Muscle of leg (tissue), 3 donors: ENCODE measurements at regions not wholly inside any gene's neighbourhood (a gene's known extent, or its start where the extent isn't known, plus 50 kb on each side); places are given as distances from the start of the nearest gene placed in this dataset.
"Not testable (repeated sequence)": the region's sequence is repeated elsewhere in the genome, so short reads cannot be mapped to it uniquely, and the experiment has no call there.

Experiments
- DNase-seq: peaks from one replicate; pipeline ENCODE4 v3.0.0; 2013
- H3K27ac ChIP-seq: one replicate; pipeline ENCODE4 v1.5.1; 2013; ENCODE audit warnings: mild to moderate bottlenecking, low read length, control low read depth
- H3K27me3 ChIP-seq: one replicate; pipeline ENCODE4 v1.6.1; 2013; ENCODE audit warnings: low read length; ENCODE audit not compliant: control insufficient read depth, insufficient read depth
- H3K36me3 ChIP-seq: one replicate; pipeline ENCODE4 v1.6.1; 2013; ENCODE audit warnings: low read length; ENCODE audit not compliant: control insufficient read depth, insufficient read depth
- H3K4me1 ChIP-seq: one replicate; pipeline ENCODE4 v1.6.1; 2013; ENCODE audit warnings: low read length; ENCODE audit not compliant: control insufficient read depth, insufficient read depth
- H3K4me3 ChIP-seq: one replicate; pipeline ENCODE4 v1.5.1; 2013; ENCODE audit warnings: low read length, control low read depth
- H3K9me3 ChIP-seq: replicated peaks from 2 replicates; pipeline ENCODE4 v1.6.1; 2013; ENCODE audit warnings: low read depth, low read length; ENCODE audit not compliant: control insufficient read depth
- WGBS: methylation state at CpG from one replicate; pipeline ENCODE4 v1.1.5; 2013; ENCODE audit warnings: missing lambda C conversion rate; ENCODE audit not compliant: insufficient coverage; 5-methylcytosine and 5-hydroxymethylcytosine counted together

DNA sequence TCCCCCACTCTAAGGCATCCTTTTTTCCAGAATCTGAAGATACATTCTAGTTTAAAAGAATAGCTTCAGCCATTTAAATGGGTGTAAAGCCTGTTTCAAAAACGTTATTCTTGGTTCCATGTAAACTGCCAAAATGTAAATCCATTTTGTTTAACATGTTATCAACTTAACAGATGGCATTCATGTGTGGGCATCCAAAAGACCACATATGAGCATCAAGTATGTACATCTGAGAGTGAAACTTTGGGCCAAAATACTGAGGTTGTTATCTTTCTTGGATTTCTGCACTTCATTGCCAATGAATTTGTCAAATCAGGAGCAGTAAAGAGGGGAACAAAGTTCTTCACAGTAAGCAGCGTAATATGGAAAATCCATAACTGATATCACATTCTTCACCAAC lies 395.4 kb downstream of the ZNF804A start:
- Histone ChIP-seq H3K4me3 (no peak overlapping the region), H3K9me3 (no peaks in the 10 kb centered on the region), H3K4me1 (no peaks in the 10 kb centered on the region), H3K27me3 (no peaks in the 10 kb centered on the region), H3K27ac (no peak overlapping the region), H3K36me3 (no peaks in the 10 kb centered on the region)
- WGBS = no CpG with 5 or more reads among the region's 2 CpGs
- DNase-seq = no peak

DNA sequence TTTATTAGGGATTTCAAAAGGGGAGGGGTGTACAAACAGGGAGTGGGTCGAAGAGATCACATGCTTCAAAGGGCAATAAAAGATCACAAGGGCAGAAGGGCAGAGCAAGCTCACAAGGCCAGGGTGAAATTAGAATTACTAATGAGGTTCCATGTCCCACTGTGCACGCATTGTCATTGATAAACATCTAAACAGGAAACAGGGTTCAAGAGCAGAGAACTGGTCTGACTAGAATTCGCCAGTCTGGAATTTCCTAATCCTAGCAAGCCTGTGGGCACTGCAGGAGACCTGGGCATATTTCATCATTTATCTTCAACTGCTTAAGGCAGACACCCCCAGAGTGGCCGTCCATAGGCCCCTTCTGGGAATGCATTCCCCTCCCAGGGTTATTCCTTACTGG lies 408.2 kb downstream of the ZNF804A start:
- H3K36me3 ChIP-seq = no peaks in the 10 kb centered on the region
- H3K27me3 ChIP-seq = no peaks in the 10 kb centered on the region
- H3K9me3 ChIP-seq = peaks cover 2% of the 10 kb centered on the region
- no peak overlapping the region for H3K27ac ChIP-seq
- H3K4me3 ChIP-seq = no peak overlapping the region
- DNase-seq = no peak
- 57% methylated on average over 2 of the region's 4 CpGs for WGBS
- H3K4me1 ChIP-seq = no peaks in the 10 kb centered on the region

- Histone ChIP-seq H3K36me3 (no peaks in the 10 kb centered on the region), H3K27ac (no peak overlapping the region), H3K4me1 (no peaks in the 10 kb centered on the region), H3K4me3 (no peak overlapping the region), H3K9me3 (peaks cover 17% of the 10 kb centered on the region), H3K27me3 (no peaks in the 10 kb centered on the region)
- no CpG with 5 or more reads among the region's 3 CpGs for WGBS
- no peak for DNase-seq
These were observed 414.3 kb downstream of the ZNF804A start for GRCh38 chr2:185012643-185013042.

GRCh38 chr2:185014076-185014475 lies 415.7 kb downstream of the ZNF804A start:
- no peaks in the 10 kb centered on the region for H3K4me1 ChIP-seq
- H3K36me3 ChIP-seq = no peaks in the 10 kb centered on the region
- no peaks in the 10 kb centered on the region for H3K27me3 ChIP-seq
- no peak for DNase-seq
- no peak overlapping the region for H3K4me3 ChIP-seq
- H3K9me3 ChIP-seq = peaks cover 17% of the 10 kb centered on the region
- no peak overlapping the region for H3K27ac ChIP-seq

DNA sequence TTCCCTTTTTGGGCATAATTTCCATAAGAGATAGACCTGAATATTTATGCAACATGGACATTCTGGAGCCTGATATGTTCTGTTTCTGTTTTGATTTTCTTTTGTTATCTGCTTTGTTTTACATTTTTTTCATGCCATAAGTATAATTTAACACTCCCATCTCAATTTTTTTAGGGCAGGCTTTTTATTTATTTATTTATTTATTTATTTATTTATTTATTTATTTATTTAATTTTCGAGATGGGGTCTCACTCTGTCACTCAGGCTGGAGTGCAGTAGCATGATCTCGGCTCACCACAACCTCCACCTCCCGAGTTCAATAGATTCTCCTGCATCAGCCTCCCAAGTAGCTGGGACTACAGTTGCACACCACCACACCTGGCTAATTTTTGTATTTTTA lies 427.6 kb downstream of the ZNF804A start:
- not testable (repeated sequence) for H3K4me1 ChIP-seq, H3K36me3 ChIP-seq, DNase-seq, H3K27me3 ChIP-seq, H3K9me3 ChIP-seq, H3K27ac ChIP-seq, H3K4me3 ChIP-seq
- 83% methylated on average over 2 of the region's 3 CpGs for WGBS

- DNase-seq = no peak
- Histone ChIP-seq H3K9me3 (no peaks in the 10 kb centered on the region), H3K4me3 (no peak overlapping the region), H3K4me1 (no peaks in the 10 kb centered on the region), H3K36me3 (no peaks in the 10 kb centered on the region), H3K27ac (no peak overlapping the region), H3K27me3 (no peaks in the 10 kb centered on the region)
- no CpG with 5 or more reads among the region's 4 CpGs for WGBS
These were observed 437.6 kb downstream of the ZNF804A start for GRCh38 chr2:185035906-185036305.

- 95% methylated on average over 5 of the region's 7 CpGs for WGBS
- Histone ChIP-seq H3K4me3 (no peak overlapping the region), H3K4me1 (no peaks in the 10 kb centered on the region), H3K27ac (no peak overlapping the region), H3K36me3 (no peaks in the 10 kb centered on the region), H3K27me3 (no peaks in the 10 kb centered on the region), H3K9me3 (peaks cover 2% of the 10 kb centered on the region)
- DNase-seq = no peak
These were observed 446.1 kb downstream of the ZNF804A start for GRCh38 chr2:185044323-185044874.

GRCh38 chr2:185050804-185051203 lies 452.5 kb downstream of the ZNF804A start:
- Histone ChIP-seq H3K4me3 (no peak overlapping the region), H3K27me3 (no peaks in the 10 kb centered on the region), H3K9me3 (no peaks in the 10 kb centered on the region), H3K27ac (no peak overlapping the region), H3K36me3 (no peaks in the 10 kb centered on the region), H3K4me1 (no peaks in the 10 kb centered on the region)
- no peak for DNase-seq
- no CpG with 5 or more reads among the region's 2 CpGs for WGBS

GRCh38 chr2:185063761-185064160 lies 465.4 kb downstream of the ZNF804A start:
- Histone ChIP-seq H3K27ac (no peak overlapping the region), H3K4me1 (no peaks in the 10 kb centered on the region), H3K27me3 (no peaks in the 10 kb centered on the region), H3K9me3 (no peaks in the 10 kb centered on the region), H3K4me3 (no peak overlapping the region), H3K36me3 (no peaks in the 10 kb centered on the region)
- no CpG with 5 or more reads among the region's 1 CpG for WGBS
- no peak for DNase-seq

DNA sequence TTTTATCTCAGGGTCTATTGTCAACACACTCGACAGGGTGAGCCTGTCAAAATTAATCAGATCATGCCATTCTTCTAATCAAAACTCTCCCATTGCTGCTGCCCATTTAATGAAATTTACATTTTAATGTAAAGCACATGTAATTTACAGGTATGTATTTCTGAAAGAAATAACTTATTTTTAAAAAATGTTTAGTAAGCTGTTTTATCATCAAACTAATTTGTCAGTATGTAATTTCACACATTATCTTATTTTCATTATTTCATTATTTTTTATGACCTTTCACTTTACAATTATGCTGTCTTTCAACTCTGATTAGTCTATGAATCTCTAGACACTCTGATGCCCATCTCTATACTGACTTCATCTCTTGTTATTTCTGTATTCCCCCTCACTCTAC lies 467.8 kb downstream of the ZNF804A start:
- no peaks in the 10 kb centered on the region for H3K9me3 ChIP-seq
- no peaks in the 10 kb centered on the region for H3K27me3 ChIP-seq
- no peak overlapping the region for H3K27ac ChIP-seq
- DNase-seq = no peak
- no CpG with 5 or more reads among the region's 1 CpG for WGBS
- H3K36me3 ChIP-seq = no peaks in the 10 kb centered on the region
- no peak overlapping the region for H3K4me3 ChIP-seq
- no peaks in the 10 kb centered on the region for H3K4me1 ChIP-seq

GRCh38 chr2:185069107-185069506 lies 470.8 kb downstream of the ZNF804A start:
- Histone ChIP-seq H3K9me3 (no peaks in the 10 kb centered on the region), H3K36me3 (no peaks in the 10 kb centered on the region), H3K27ac (no peak overlapping the region), H3K4me1 (no peaks in the 10 kb centered on the region), H3K4me3 (no peak overlapping the region), H3K27me3 (no peaks in the 10 kb centered on the region)
- no peak for DNase-seq
- no CpG with 5 or more reads among the region's 2 CpGs for WGBS
